ENCODE measurements at regions not wholly inside any gene's neighbourhood (a gene's known extent, or its start where the extent isn't known, plus 50 kb on each side); places are given as distances from the start of the nearest gene placed in this dataset.

- H3K27ac ChIP-seq (replicated peaks in 1 of 4), result no peak overlapping the region
- 94% methylated on average over 6 of the region's 6 CpGs for WGBS
- H3K4me1 ChIP-seq, result no peaks in the 10 kb centered on the region
- TF ChIP-seq POLR2AphosphoS5 (IDR thresholded peaks at IDR 0.05) (no peak), POLR2A (IDR thresholded peaks at IDR 0.05; ENCODE audit: low read depth) (no peak), EP300 (IDR thresholded peaks at IDR 0.05) (no peak), CTCF (IDR thresholded peaks at IDR 0.05) (no peak)
- H3K27me3 ChIP-seq, result no peaks in the 10 kb centered on the region
- H3K36me3 ChIP-seq, result no peaks in the 10 kb centered on the region
- DNase-seq (ENCODE audit: extremely low spot score), result no peak
- H3K9me3 ChIP-seq, result peaks cover 0 to 3% (median 0%) of the 10 kb centered on the region in 4 donors
- intact Hi-C loops (cut with DNase I), result no loop called here
- no peak overlapping the region for H3K4me3 ChIP-seq
Observed at GRCh38 chr2:223500709-223501108, 101.5 kb downstream of the SCG2 start.

- WGBS, result 75% methylated on average over 2 of the region's 2 CpGs
- Histone ChIP-seq H3K36me3 (no peaks in the 10 kb centered on the region), H3K9me3 (peaks cover 0 to 3% (median 0%) of the 10 kb centered on the region in 4 donors), H3K27me3 (no peaks in the 10 kb centered on the region), H3K4me1 (no peaks in the 10 kb centered on the region), H3K4me3 (no peak overlapping the region), H3K27ac (replicated peaks in 1 of 4) (no peak overlapping the region)
- intact Hi-C loops (cut with DNase I), result no loop called here
- no peak for DNase-seq (ENCODE audit: extremely low spot score)
- TF ChIP-seq POLR2A (IDR thresholded peaks at IDR 0.05; ENCODE audit: low read depth), result no peak
- no peak for TF ChIP-seq CTCF (IDR thresholded peaks at IDR 0.05)
- TF ChIP-seq EP300 (IDR thresholded peaks at IDR 0.05), result no peak
Observed at GRCh38 chr2:223501641-223502040, 100.5 kb downstream of the SCG2 start.

GRCh38 chr2:223503746-223504145 is 98.4 kb downstream of the SCG2 start:
- intact Hi-C loops (cut with DNase I), result no loop called here
- Histone ChIP-seq H3K36me3 (no peaks in the 10 kb centered on the region), H3K27me3 (no peaks in the 10 kb centered on the region), H3K4me3 (no peak overlapping the region), H3K4me1 (no peaks in the 10 kb centered on the region), H3K9me3 (peaks cover 0 to 3% (median 0%) of the 10 kb centered on the region in 4 donors), H3K27ac (replicated peaks in 1 of 4) (no peak overlapping the region)
- no peak for DNase-seq (ENCODE audit: extremely low spot score)
- TF ChIP-seq CTCF (IDR thresholded peaks at IDR 0.05), result no peak
- TF ChIP-seq EP300 (IDR thresholded peaks at IDR 0.05), result no peak
- no peak for TF ChIP-seq POLR2AphosphoS5 (IDR thresholded peaks at IDR 0.05)
- no peak for TF ChIP-seq POLR2A (IDR thresholded peaks at IDR 0.05; ENCODE audit: low read depth)
- WGBS, result 57% methylated on average over 3 of the region's 3 CpGs

GRCh38 chr2:223508372-223508771 is 93.8 kb downstream of the SCG2 start:
- DNase-seq (ENCODE audit: extremely low spot score), result no peak
- H3K36me3 ChIP-seq, result no peaks in the 10 kb centered on the region
- no peak overlapping the region for H3K27ac ChIP-seq (replicated peaks in 1 of 4)
- WGBS, result 70% methylated on average over 3 of the region's 3 CpGs
- peaks cover 0 to 3% (median 0%) of the 10 kb centered on the region in 4 donors for H3K9me3 ChIP-seq
- no peaks in the 10 kb centered on the region for H3K4me1 ChIP-seq
- TF ChIP-seq EP300 (IDR thresholded peaks at IDR 0.05) (no peak), CTCF (IDR thresholded peaks at IDR 0.05) (no peak), POLR2A (IDR thresholded peaks at IDR 0.05; ENCODE audit: low read depth) (no peak), POLR2AphosphoS5 (IDR thresholded peaks at IDR 0.05) (no peak)
- no peak overlapping the region for H3K4me3 ChIP-seq
- intact Hi-C loops (cut with DNase I), result no loop called here
- H3K27me3 ChIP-seq, result no peaks in the 10 kb centered on the region

GRCh38 chr2:223510713-223511112 is 91.4 kb downstream of the SCG2 start:
- Histone ChIP-seq H3K4me3 (no peak overlapping the region), H3K4me1 (no peaks in the 10 kb centered on the region), H3K36me3 (no peaks in the 10 kb centered on the region), H3K27me3 (no peaks in the 10 kb centered on the region), H3K27ac (replicated peaks in 1 of 4) (no peak overlapping the region), H3K9me3 (no peaks in the 10 kb centered on the region)
- DNase-seq (ENCODE audit: extremely low spot score), result no peak
- WGBS, result 79% methylated on average over 4 of the region's 4 CpGs
- TF ChIP-seq POLR2A (IDR thresholded peaks at IDR 0.05; ENCODE audit: low read depth) (no peak), POLR2AphosphoS5 (IDR thresholded peaks at IDR 0.05) (no peak)
- intact Hi-C loops (cut with DNase I), result no loop called here
